ENCODE measurements at regions not wholly inside any gene's neighbourhood (a gene's known extent, or its start where the extent isn't known, plus 50 kb on each side); places are given as distances from the start of the nearest gene placed in this dataset.

DNA sequence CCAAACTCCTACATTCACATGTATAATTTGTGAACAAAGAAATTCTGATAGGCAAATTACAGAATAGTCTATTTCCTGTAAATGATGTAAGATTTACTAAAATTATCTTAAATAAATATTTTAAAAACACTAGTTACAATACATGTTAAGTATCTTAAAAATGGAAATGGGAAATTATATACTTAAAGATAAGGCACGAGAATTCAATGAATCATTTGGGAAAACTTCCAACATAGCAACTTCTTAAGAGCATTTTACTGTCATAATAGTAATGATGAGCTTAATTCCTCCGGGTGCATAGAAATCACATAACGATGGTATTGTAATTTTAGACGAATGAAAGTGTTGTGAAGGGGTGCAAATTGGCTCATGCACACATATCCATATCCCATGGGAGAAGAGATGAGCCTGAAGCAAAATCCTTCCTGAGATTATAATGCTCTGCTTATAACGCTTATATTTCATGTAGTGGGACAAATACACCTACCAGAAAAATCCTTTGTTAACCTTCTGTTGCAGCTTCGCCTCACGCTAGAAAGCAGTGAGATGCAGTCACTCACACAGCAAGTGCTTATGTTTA is 873.5 kb downstream of the PDHA2 start:
- no peaks in the 10 kb centered on the region for H3K27me3 ChIP-seq (ENCODE audit: control insufficient read depth, insufficient read depth, low read length, poor library complexity, severe bottlenecking)
- Mint-ChIP-seq H3K4me3 (no peak overlapping the region), H3K27me3 (ENCODE audit: insufficient read depth) (no peaks in the 10 kb centered on the region), H3K36me3 (ENCODE audit: low read depth) (no peaks in the 10 kb centered on the region), H3K4me1 (peaks cover 2% of the 10 kb centered on the region), H3K27ac (no peak overlapping the region), H3K9me3 (no peaks in the 10 kb centered on the region)
- no peak for DNase-seq
- H3K27ac ChIP-seq (ENCODE audit: low read depth, low read length): no peak overlapping the region
- H3K4me1 ChIP-seq (ENCODE audit: control insufficient read depth, insufficient read depth, low read length): no peaks in the 10 kb centered on the region
- TF ChIP-seq, protein P1, sequence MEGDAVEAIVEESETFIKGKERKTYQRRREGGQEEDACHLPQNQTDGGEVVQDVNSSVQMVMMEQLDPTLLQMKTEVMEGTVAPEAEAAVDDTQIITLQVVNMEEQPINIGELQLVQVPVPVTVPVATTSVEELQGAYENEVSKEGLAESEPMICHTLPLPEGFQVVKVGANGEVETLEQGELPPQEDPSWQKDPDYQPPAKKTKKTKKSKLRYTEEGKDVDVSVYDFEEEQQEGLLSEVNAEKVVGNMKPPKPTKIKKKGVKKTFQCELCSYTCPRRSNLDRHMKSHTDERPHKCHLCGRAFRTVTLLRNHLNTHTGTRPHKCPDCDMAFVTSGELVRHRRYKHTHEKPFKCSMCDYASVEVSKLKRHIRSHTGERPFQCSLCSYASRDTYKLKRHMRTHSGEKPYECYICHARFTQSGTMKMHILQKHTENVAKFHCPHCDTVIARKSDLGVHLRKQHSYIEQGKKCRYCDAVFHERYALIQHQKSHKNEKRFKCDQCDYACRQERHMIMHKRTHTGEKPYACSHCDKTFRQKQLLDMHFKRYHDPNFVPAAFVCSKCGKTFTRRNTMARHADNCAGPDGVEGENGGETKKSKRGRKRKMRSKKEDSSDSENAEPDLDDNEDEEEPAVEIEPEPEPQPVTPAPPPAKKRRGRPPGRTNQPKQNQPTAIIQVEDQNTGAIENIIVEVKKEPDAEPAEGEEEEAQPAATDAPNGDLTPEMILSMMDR (conservative IDR thresholded peaks at IDR 0.05): no peak
- no peaks in the 10 kb centered on the region for H3K36me3 ChIP-seq (ENCODE audit: control insufficient read depth, insufficient read depth, low read length)
- no peaks in the 10 kb centered on the region for H3K9me3 ChIP-seq (ENCODE audit: control insufficient read depth, low read length)
- H3K9ac ChIP-seq (ENCODE audit: extremely low read depth, low read length, poor library complexity, severe bottlenecking): no peak overlapping the region
- H3K4me3 ChIP-seq (ENCODE audit: low read length): no peak overlapping the region
- 94 to 96% methylated on average over 4 to 7 of the region's 7 CpGs for WGBS, 2 experiments (ENCODE audit: insufficient coverage in 1 of 2, insufficient read length in 1 of 2)

DNA sequence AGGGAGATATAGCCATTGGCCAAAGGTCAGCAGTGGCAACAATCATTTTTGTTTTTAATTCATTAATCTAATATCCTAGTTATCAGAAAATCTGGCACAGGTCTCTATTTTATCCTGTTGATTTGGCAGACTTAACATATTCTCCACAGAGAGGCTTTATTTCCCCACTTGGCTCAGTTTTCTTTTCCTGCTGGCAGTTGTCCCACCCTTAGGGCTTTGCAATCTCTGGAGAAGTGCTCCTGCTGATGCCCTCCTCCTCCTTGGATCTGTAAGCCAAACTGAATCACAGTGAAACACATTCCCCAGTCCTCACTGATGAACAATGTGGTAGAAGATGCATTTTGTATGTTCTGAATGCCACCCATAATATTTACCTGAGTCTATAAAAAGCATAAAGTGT is 889.7 kb downstream of the PDHA2 start:
- H3K27ac ChIP-seq (ENCODE audit: low read depth, low read length): no peak overlapping the region
- TF ChIP-seq, protein P1 (conservative IDR thresholded peaks at IDR 0.05): no peak
- no peak overlapping the region for H3K9ac ChIP-seq (ENCODE audit: extremely low read depth, low read length, poor library complexity, severe bottlenecking)
- H3K27me3 Mint-ChIP-seq (ENCODE audit: insufficient read depth): no peaks in the 10 kb centered on the region
- H3K9me3 Mint-ChIP-seq: peaks cover 23% of the 10 kb centered on the region
- H3K27ac Mint-ChIP-seq: no peak overlapping the region
- no peak overlapping the region for H3K4me3 ChIP-seq (ENCODE audit: low read length)
- peaks cover 10% of the 10 kb centered on the region for H3K36me3 Mint-ChIP-seq (ENCODE audit: low read depth)
- H3K4me3 Mint-ChIP-seq: no peak overlapping the region
- peaks cover 12% of the 10 kb centered on the region for H3K9me3 ChIP-seq (ENCODE audit: control insufficient read depth, low read length)
- DNase-seq: no peak
- no peaks in the 10 kb centered on the region for H3K4me1 ChIP-seq (ENCODE audit: control insufficient read depth, insufficient read depth, low read length)
- H3K36me3 ChIP-seq (ENCODE audit: control insufficient read depth, insufficient read depth, low read length): no peaks in the 10 kb centered on the region
- H3K27me3 ChIP-seq (ENCODE audit: control insufficient read depth, insufficient read depth, low read length, poor library complexity, severe bottlenecking): no peaks in the 10 kb centered on the region
- H3K4me1 Mint-ChIP-seq: no peaks in the 10 kb centered on the region

DNA sequence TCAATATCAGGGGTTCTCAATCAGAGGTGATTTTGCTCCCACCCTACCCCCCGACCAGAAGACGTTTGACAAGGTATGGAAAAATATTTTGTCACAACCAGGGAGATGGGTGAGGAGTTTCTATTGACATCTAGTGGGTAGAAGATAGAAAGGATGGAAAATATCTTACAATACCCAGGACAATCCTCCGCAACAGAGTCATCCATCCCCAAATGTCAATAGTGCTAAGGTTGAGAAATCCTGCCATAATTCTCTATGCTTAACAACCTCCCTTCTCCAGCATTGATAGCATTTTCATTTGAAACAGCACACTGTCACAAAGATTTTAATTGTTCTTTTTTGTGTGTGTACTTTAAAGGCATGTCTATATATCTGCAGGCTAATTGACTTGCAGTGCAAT is 890.5 kb downstream of the PDHA2 start:
- H3K27ac ChIP-seq (ENCODE audit: low read depth, low read length): no peak overlapping the region
- H3K27me3 ChIP-seq (ENCODE audit: control insufficient read depth, insufficient read depth, low read length, poor library complexity, severe bottlenecking): no peaks in the 10 kb centered on the region
- DNase-seq: no peak
- WGBS, 2 experiments (ENCODE audit: insufficient coverage in 1 of 2, insufficient read length in 1 of 2): 96% methylated on average over 3 of the region's 3 CpGs; no CpG with 5 or more reads in 1 of the 2 experiments
- H3K36me3 ChIP-seq (ENCODE audit: control insufficient read depth, insufficient read depth, low read length): no peaks in the 10 kb centered on the region
- H3K4me3 Mint-ChIP-seq: no peak overlapping the region
- no peaks in the 10 kb centered on the region for H3K27me3 Mint-ChIP-seq (ENCODE audit: insufficient read depth)
- no peak overlapping the region for H3K9ac ChIP-seq (ENCODE audit: extremely low read depth, low read length, poor library complexity, severe bottlenecking)
- TF ChIP-seq, protein P1 (conservative IDR thresholded peaks at IDR 0.05): no peak
- H3K4me3 ChIP-seq (ENCODE audit: low read length): no peak overlapping the region
- H3K4me1 ChIP-seq (ENCODE audit: control insufficient read depth, insufficient read depth, low read length): no peaks in the 10 kb centered on the region
- H3K9me3 Mint-ChIP-seq: peaks cover 28% of the 10 kb centered on the region
- H3K9me3 ChIP-seq (ENCODE audit: control insufficient read depth, low read length): peaks cover 19% of the 10 kb centered on the region
- H3K4me1 Mint-ChIP-seq: no peaks in the 10 kb centered on the region
- no peak overlapping the region for H3K27ac Mint-ChIP-seq
- H3K36me3 Mint-ChIP-seq (ENCODE audit: low read depth): peaks cover 10% of the 10 kb centered on the region
